ENCODE measurements at regions not wholly inside any gene's neighbourhood (a gene's known extent, or its start where the extent isn't known, plus 50 kb on each side); places are given as distances from the start of the nearest gene placed in this dataset.

GRCh38 chr7:63008366-63008765 lies 990.3 kb upstream of the ZNF722 start:
- peak in 1 of 2 experiments; percentile 3 for DNase-seq

- DNase-seq = no peak
Measured at GRCh38 chr7:63009771-63010170, 988.9 kb upstream of the ZNF722 start.

- no peak for DNase-seq
Measured at GRCh38 chr7:63012633-63013183, 985.9 kb upstream of the ZNF722 start.

GRCh38 chr7:63014792-63015191 lies 983.9 kb upstream of the ZNF722 start:
- no peak for DNase-seq

GRCh38 chr7:63023182-63023787 lies 975.4 kb upstream of the ZNF722 start:
- no peak for DNase-seq

GRCh38 chr7:63024446-63024845 lies 974.2 kb upstream of the ZNF722 start:
- no peak for DNase-seq

GRCh38 chr7:63025815-63026214 lies 972.8 kb upstream of the ZNF722 start:
- DNase-seq = no peak

- no peak for DNase-seq
Measured at GRCh38 chr7:63027075-63027474, 971.6 kb upstream of the ZNF722 start.

- DNase-seq = no peak
Measured at GRCh38 chr7:63028376-63029206, 970.1 kb upstream of the ZNF722 start.

GRCh38 chr7:63029207-63029522 lies 969.5 kb upstream of the ZNF722 start:
- DNase-seq = no peak

- no peak for DNase-seq
Measured at GRCh38 chr7:63030061-63030460, 968.6 kb upstream of the ZNF722 start.

- no peak for DNase-seq
Measured at GRCh38 chr7:63031838-63032436, 966.7 kb upstream of the ZNF722 start.

GRCh38 chr7:63037242-63037641 lies 961.4 kb upstream of the ZNF722 start:
- no peak for DNase-seq

GRCh38 chr7:63038987-63039386 lies 959.7 kb upstream of the ZNF722 start:
- no peak for DNase-seq

- DNase-seq = no peak
Measured at GRCh38 chr7:63039882-63040281, 958.8 kb upstream of the ZNF722 start.

- DNase-seq = no peak
Measured at GRCh38 chr7:63040336-63040735, 958.3 kb upstream of the ZNF722 start.

GRCh38 chr7:63040966-63041610 lies 957.6 kb upstream of the ZNF722 start:
- DNase-seq = no peak

- no peak for DNase-seq
Measured at GRCh38 chr7:63041786-63042185, 956.9 kb upstream of the ZNF722 start.

GRCh38 chr7:63042730-63043511 lies 955.7 kb upstream of the ZNF722 start:
- DNase-seq = no peak

- no peak for DNase-seq
Measured at GRCh38 chr7:63043657-63044543, 954.7 kb upstream of the ZNF722 start.

GRCh38 chr7:63044721-63045120 lies 953.9 kb upstream of the ZNF722 start:
- no peak for DNase-seq

- DNase-seq = no peak
Measured at GRCh38 chr7:63045575-63045974, 953.1 kb upstream of the ZNF722 start.

Data from AML-193 (cell line).